ENCODE measurements at regions not wholly inside any gene's neighbourhood (a gene's known extent, or its start where the extent isn't known, plus 50 kb on each side); places are given as distances from the start of the nearest gene placed in this dataset.
"Not testable (repeated sequence)": the region's sequence is repeated elsewhere in the genome, so short reads cannot be mapped to it uniquely, and the experiment has no call there.

GRCh38 chr12:25707056-25707455 lies 154.0 kb upstream of the LMNTD1 start:
- no peaks in the 10 kb centered on the region for H3K36me3 ChIP-seq
- peaks cover 0 to 24% (median 15%) of the 10 kb centered on the region in 3 donors for H3K9me3 ChIP-seq
- DNase-seq = no peak
- H3K27me3 ChIP-seq = no peaks in the 10 kb centered on the region
- TF ChIP-seq POLR2A (IDR thresholded peaks at IDR 0.05) (no peak), CTCF (IDR thresholded peaks at IDR 0.05) (no peak)
- no peak overlapping the region for H3K4me3 ChIP-seq
- no peaks in the 10 kb centered on the region for H3K4me1 ChIP-seq
- H3K27ac ChIP-seq = no peak overlapping the region
- intact Hi-C loops (cut with DNase I) = no loop called here

- Histone ChIP-seq H3K4me1 (no peaks in the 10 kb centered on the region), H3K9me3 (peaks cover 0 to 24% (median 15%) of the 10 kb centered on the region in 3 donors), H3K4me3 (no peak overlapping the region), H3K36me3 (no peaks in the 10 kb centered on the region), H3K27me3 (no peaks in the 10 kb centered on the region), H3K27ac (no peak overlapping the region)
- WGBS, 2 donors = 55 to 69% methylated on average over 2 of the region's 2 CpGs
- intact Hi-C loops (cut with DNase I) = no loop called here
- DNase-seq = no peak
- TF ChIP-seq CTCF (IDR thresholded peaks at IDR 0.05) (no peak), POLR2A (IDR thresholded peaks at IDR 0.05) (no peak)
These were observed 155.6 kb upstream of the LMNTD1 start for GRCh38 chr12:25708661-25709060.

GRCh38 chr12:25710128-25710527 lies 157.0 kb upstream of the LMNTD1 start:
- Histone ChIP-seq H3K27me3 (no peaks in the 10 kb centered on the region), H3K9me3 (peaks cover 0 to 24% (median 15%) of the 10 kb centered on the region in 3 donors), H3K4me3 (no peak overlapping the region), H3K4me1 (no peaks in the 10 kb centered on the region), H3K27ac (no peak overlapping the region), H3K36me3 (no peaks in the 10 kb centered on the region)
- WGBS, 2 donors = 48 to 62% methylated on average over 2 of the region's 2 CpGs
- no peak for TF ChIP-seq POLR2A (IDR thresholded peaks at IDR 0.05)
- no peak for TF ChIP-seq CTCF (IDR thresholded peaks at IDR 0.05)
- intact Hi-C loops (cut with DNase I) = no loop called here
- DNase-seq = no peak

- H3K4me3 ChIP-seq; H3K36me3 ChIP-seq; intact Hi-C loops (cut with DNase I); H3K27me3 ChIP-seq; H3K4me1 ChIP-seq; H3K27ac ChIP-seq; DNase-seq: not testable (repeated sequence)
- 96 to 100% methylated on average over 3 of the region's 3 CpGs for WGBS, 2 donors
- peaks cover 0 to 24% (median 15%) of the 10 kb centered on the region in 3 donors for H3K9me3 ChIP-seq
These were observed 158.0 kb upstream of the LMNTD1 start for GRCh38 chr12:25710938-25711605.

GRCh38 chr12:25712169-25712568 lies 159.1 kb upstream of the LMNTD1 start:
- H3K36me3 ChIP-seq = no peaks in the 10 kb centered on the region
- 82 to 91% methylated on average over 8 of the region's 8 CpGs for WGBS, 2 donors
- no peak overlapping the region for H3K4me3 ChIP-seq
- intact Hi-C loops (cut with DNase I) = no loop called here
- no peaks in the 10 kb centered on the region for H3K27me3 ChIP-seq
- H3K4me1 ChIP-seq = no peaks in the 10 kb centered on the region
- TF ChIP-seq POLR2A (IDR thresholded peaks at IDR 0.05) (no peak), CTCF (IDR thresholded peaks at IDR 0.05) (no peak)
- no peak overlapping the region for H3K27ac ChIP-seq
- no peak for DNase-seq
- peaks cover 0 to 18% (median 10%) of the 10 kb centered on the region in 3 donors for H3K9me3 ChIP-seq

- no peaks in the 10 kb centered on the region for H3K36me3 ChIP-seq
- peaks cover 0 to 11% (median 8%) of the 10 kb centered on the region in 3 donors for H3K9me3 ChIP-seq
- no peak overlapping the region for H3K27ac ChIP-seq
- no peaks in the 10 kb centered on the region for H3K27me3 ChIP-seq
- no peaks in the 10 kb centered on the region for H3K4me1 ChIP-seq
- intact Hi-C loops (cut with DNase I) = no loop called here
- DNase-seq = no peak
- no peak overlapping the region for H3K4me3 ChIP-seq
- WGBS, 2 donors = 78 to 90% methylated on average over 4 of the region's 4 CpGs
- TF ChIP-seq POLR2A (IDR thresholded peaks at IDR 0.05) = no peak
- TF ChIP-seq CTCF (IDR thresholded peaks at IDR 0.05) = no peak
These were observed 160.2 kb upstream of the LMNTD1 start for GRCh38 chr12:25713264-25713663.

All from esophagus squamous epithelium (tissue), 5 donors.